Body of pancreas (tissue), 4 donors: ENCODE measurements at regions not wholly inside any gene's neighbourhood (a gene's known extent, or its start where the extent isn't known, plus 50 kb on each side); places are given as distances from the start of the nearest gene placed in this dataset.

ENCODE experiments used
- ATAC-seq: fragments of 150-250 bp; one replicate; pipeline ENCODE4 v1.9.1; 2016
- DNase-seq, 4 donors: peaks; one replicate each; pipeline ENCODE4 v3.0.0-alpha.2; 2019
- H3K27ac ChIP-seq, 4 donors: fragments of 200-600 bp; sonication (generic); 1 replicate in 3 of 4; 2 replicates in 1 of 4; pipeline versions ENCODE4 v1.5.1 to v1.6.1; 2016 to 2019; ENCODE audit warnings: mild to moderate bottlenecking in 1 of 4, mixed read lengths in 1 of 4, moderate library complexity in 1 of 4
- H3K27me3 ChIP-seq, 2 donors: fragments of 200-600 bp; sonication (generic); one replicate each; pipeline ENCODE4 v1.6.0; 2016; ENCODE audit warnings: mild to moderate bottlenecking in 1 of 2
- H3K36me3 ChIP-seq, 2 donors: fragments of 200-600 bp; sonication (generic); replicated peaks in 1 of 2; 2 replicates each; pipeline ENCODE4 v1.5.1; 2016; ENCODE audit warnings: low read depth in 2 of 2; ENCODE audit not compliant: insufficient read depth in 1 of 2
- H3K4me1 ChIP-seq: fragments of 200-600 bp; sonication (generic); one replicate; pipeline ENCODE4 v1.6.0; 2016
- H3K4me3 ChIP-seq, 2 donors: fragments of 200-600 bp; sonication (generic); 1 replicate in 1 of 2; 2 replicates in 1 of 2; pipeline ENCODE4 v1.5.1; 2016 to 2019
- H3K9me3 ChIP-seq, 3 donors: fragments of 200-600 bp; sonication (generic); 1 replicate in 2 of 3; 2 replicates in 1 of 3; pipeline ENCODE4 v1.5.1; 2016
- CTCF ChIP-seq, 7 experiments: fragments of 450-650 bp in 4 of 7; fragments of 200-600 bp in 3 of 7; sonication (generic) in 3 of 7; IDR thresholded peaks; one replicate each; pipeline ENCODE4 v1.5.1; 2016 to 2019; ENCODE audit warnings: antibody characterized with exemption in 7 of 7
- POLR2A ChIP-seq, 3 donors: fragments of 450-650 bp; IDR thresholded peaks; one replicate each; pipeline ENCODE4 v1.6.1; 2016; ENCODE audit warnings: antibody characterized with exemption in 3 of 3, mild to moderate bottlenecking in 2 of 3
- WGBS, 2 donors: methylation state at CpG; one replicate each; pipeline ENCODE4 v1.1.5; 2017; 5-methylcytosine and 5-hydroxymethylcytosine counted together
- intact Hi-C: fragments of 100-400 bp; cut with DNase I; formaldehyde crosslinking; loops from one replicate; pipeline ENCODE4 v1.15.1; 2023

GRCh38 chr11:81165164-81165563 is 1568.5 kb downstream of the FAM181B start:
- no peaks in the 10 kb centered on the region for H3K27me3 ChIP-seq
- no peaks in the 10 kb centered on the region for H3K9me3 ChIP-seq
- no peaks in the 10 kb centered on the region for H3K36me3 ChIP-seq
- WGBS, 2 donors, result 40 to 51% methylated on average over 1 of the region's 1 CpG
- no peak overlapping the region for H3K27ac ChIP-seq
- intact Hi-C loops, result no loop called here
- no peak overlapping the region for H3K4me3 ChIP-seq
- DNase-seq (no peak), ATAC-seq (no peak)
- H3K4me1 ChIP-seq, result no peaks in the 10 kb centered on the region
- TF ChIP-seq POLR2A (IDR thresholded peaks at IDR 0.05) (no peak), CTCF (IDR thresholded peaks at IDR 0.05) (no peak)

- WGBS, 2 donors, result 68 to 73% methylated on average over 3 of the region's 3 CpGs
- intact Hi-C loops, result no loop called here
- Histone ChIP-seq H3K27ac (no peak overlapping the region), H3K27me3 (no peaks in the 10 kb centered on the region), H3K36me3 (no peaks in the 10 kb centered on the region), H3K4me1 (no peaks in the 10 kb centered on the region), H3K9me3 (no peaks in the 10 kb centered on the region), H3K4me3 (no peak overlapping the region)
- no peak for TF ChIP-seq CTCF (IDR thresholded peaks at IDR 0.05)
- no peak for TF ChIP-seq POLR2A (IDR thresholded peaks at IDR 0.05)
- no peak for DNase-seq
- no peak for ATAC-seq
These were observed 1573.8 kb downstream of the FAM181B start for GRCh38 chr11:81159900-81160299.

GRCh38 chr11:81135570-81135969 is 1598.1 kb downstream of the FAM181B start:
- Histone ChIP-seq H3K27me3 (no peaks in the 10 kb centered on the region), H3K9me3 (no peaks in the 10 kb centered on the region), H3K4me1 (no peaks in the 10 kb centered on the region), H3K36me3 (no peaks in the 10 kb centered on the region), H3K27ac (no peak overlapping the region), H3K4me3 (no peak overlapping the region)
- intact Hi-C loops, result no loop called here
- no peak for DNase-seq
- WGBS, 2 donors, result 57 to 63% methylated on average over 5 of the region's 5 CpGs
- TF ChIP-seq CTCF (IDR thresholded peaks at IDR 0.05) (no peak), POLR2A (IDR thresholded peaks at IDR 0.05) (no peak)
- ATAC-seq, result no peak

- Histone ChIP-seq H3K36me3 (no peaks in the 10 kb centered on the region), H3K4me3 (no peak overlapping the region), H3K9me3 (no peaks in the 10 kb centered on the region), H3K27ac (no peak overlapping the region), H3K4me1 (no peaks in the 10 kb centered on the region), H3K27me3 (no peaks in the 10 kb centered on the region)
- no peak for ATAC-seq
- intact Hi-C loops, result no loop called here
- DNase-seq, result no peak
- no peak for TF ChIP-seq CTCF (IDR thresholded peaks at IDR 0.05)
- no peak for TF ChIP-seq POLR2A (IDR thresholded peaks at IDR 0.05)
- WGBS, 2 donors, result 24 to 27% methylated on average over 3 of the region's 3 CpGs
These were observed 1604.0 kb downstream of the FAM181B start for GRCh38 chr11:81129618-81130017.

DNA sequence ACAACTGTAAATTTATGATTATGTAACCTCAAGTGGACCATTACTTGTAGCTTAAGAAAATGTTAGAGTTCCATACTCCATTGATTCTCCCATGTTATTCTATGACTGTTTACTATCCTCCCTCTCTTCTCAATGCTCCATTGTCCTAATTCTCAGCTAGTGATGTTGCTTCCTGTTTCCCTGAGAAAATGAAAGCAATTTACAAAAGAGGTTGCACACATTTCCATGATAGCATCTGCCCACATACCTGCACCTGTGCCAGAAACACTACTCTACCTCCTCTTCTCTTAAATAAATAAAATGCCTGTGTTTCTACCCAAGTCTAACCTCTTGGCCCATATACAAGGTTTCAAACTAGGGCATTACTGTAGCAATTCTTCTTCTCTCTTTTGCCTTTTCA is 1620.9 kb downstream of the FAM181B start:
- no peaks in the 10 kb centered on the region for H3K9me3 ChIP-seq
- TF ChIP-seq CTCF (IDR thresholded peaks at IDR 0.05) (no peak), POLR2A (IDR thresholded peaks at IDR 0.05) (no peak)
- no peak for DNase-seq
- H3K36me3 ChIP-seq, result no peaks in the 10 kb centered on the region
- no peak overlapping the region for H3K27ac ChIP-seq
- H3K4me3 ChIP-seq, result no peak overlapping the region
- intact Hi-C loops, result no loop called here
- no peak for ATAC-seq
- no peaks in the 10 kb centered on the region for H3K27me3 ChIP-seq
- no peaks in the 10 kb centered on the region for H3K4me1 ChIP-seq
